GM23338 (cell line): ENCODE measurements at regions not wholly inside any gene's neighbourhood (a gene's known extent, or its start where the extent isn't known, plus 50 kb on each side); places are given as distances from the start of the nearest gene placed in this dataset.

Source experiments
- ATAC-seq: fragments of 200-7000 bp; cut with Tn5 transposase; 3 replicates; pipeline ENCODE4 v1.9.1; 2020
- DNase-seq: peaks from one replicate; pipeline ENCODE4 v3.0.0-alpha.2; 2015; ENCODE audit warnings: low spot score
- H2AFZ ChIP-seq: fragments of 200-600 bp; sonication (generic); 2 replicates; pipeline ENCODE4 v1.8.0; 2016; ENCODE audit warnings: antibody characterized with exemption, mild to moderate bottlenecking, moderate library complexity
- H3F3A ChIP-seq: fragments of 200-600 bp; sonication (generic); replicated peaks from 2 replicates; pipeline ENCODE4 v1.8.0; 2017; ENCODE audit warnings: antibody characterized with exemption, mixed run types, low read depth
- H3K27ac ChIP-seq: fragments of 200-600 bp; sonication (generic); 2 replicates; pipeline ENCODE4 v1.6.1; 2016; ENCODE audit warnings: low read depth
- H3K27me3 ChIP-seq: fragments of 200-600 bp; sonication (generic); 2 replicates; pipeline ENCODE4 v1.8.0; 2016; ENCODE audit warnings: mild to moderate bottlenecking, mixed run types, moderate library complexity; ENCODE audit not compliant: insufficient read depth
- H3K36me3 ChIP-seq: fragments of 200-600 bp; sonication (generic); 2 replicates; pipeline ENCODE4 v1.8.0; 2016; ENCODE audit warnings: mild to moderate bottlenecking; ENCODE audit not compliant: insufficient read depth
- H3K4me1 ChIP-seq: fragments of 200-600 bp; sonication (generic); 2 replicates; pipeline ENCODE4 v1.8.0; 2016; ENCODE audit warnings: mild to moderate bottlenecking, moderate library complexity; ENCODE audit not compliant: insufficient read depth
- H3K4me2 ChIP-seq: fragments of 200-600 bp; sonication (generic); 2 replicates; pipeline ENCODE4 v1.7.1; 2017; ENCODE audit warnings: mixed run types
- H3K4me3 ChIP-seq: fragments of 200-600 bp; sonication (generic); 2 replicates; pipeline ENCODE4 v1.6.1; 2016; ENCODE audit warnings: mixed run types
- H3K79me2 ChIP-seq: fragments of 200-600 bp; sonication (generic); replicated peaks from 2 replicates; pipeline ENCODE4 v1.8.0; 2017; ENCODE audit warnings: mild to moderate bottlenecking; ENCODE audit not compliant: insufficient read depth
- H3K9me2 ChIP-seq: fragments of 200-600 bp; sonication (generic); 2 replicates; pipeline ENCODE4 v1.8.0; 2017; ENCODE audit not compliant: insufficient read depth
- H4K20me1 ChIP-seq: fragments of 200-600 bp; sonication (generic); replicated peaks from 2 replicates; pipeline ENCODE4 v1.8.0; 2017; ENCODE audit warnings: mild to moderate bottlenecking; ENCODE audit not compliant: insufficient read depth
- H3K27ac Mint-ChIP-seq: 2 replicates; pipeline ENCODE4 v1.8.0; 2020; ENCODE audit warnings: inconsistent platforms, mild to moderate bottlenecking, moderate library complexity, mixed read lengths
- H3K27me3 Mint-ChIP-seq: 3 replicates; pipeline ENCODE4 v1.8.0; 2022; ENCODE audit warnings: low read depth, mild to moderate bottlenecking, moderate library complexity, mixed read lengths, inconsistent platforms; ENCODE audit not compliant: insufficient read depth, poor library complexity
- H3K36me3 Mint-ChIP-seq: 3 replicates; pipeline ENCODE4 v1.8.0; 2021; ENCODE audit warnings: low read depth, mild to moderate bottlenecking, inconsistent platforms, moderate library complexity, mixed read lengths
- H3K4me1 Mint-ChIP-seq: 3 replicates; pipeline ENCODE4 v1.8.0; 2020; ENCODE audit warnings: mild to moderate bottlenecking, inconsistent platforms, mixed read lengths
- H3K4me3 Mint-ChIP-seq: 3 replicates; pipeline ENCODE4 v1.8.0; 2021; ENCODE audit warnings: moderate library complexity, mild to moderate bottlenecking, inconsistent platforms, mixed read lengths
- H3K9me3 Mint-ChIP-seq: 3 replicates; pipeline ENCODE4 v1.8.0; 2020; ENCODE audit warnings: moderate library complexity, mild to moderate bottlenecking, inconsistent platforms, mixed read lengths
- CREB1 ChIP-seq: fragments of 250-450 bp; sonication (Bioruptor Pico); IDR thresholded peaks from 2 replicates; pipeline ENCODE4 v1.5.0; 2020; ENCODE audit warnings: low read depth, mild to moderate bottlenecking, moderate library complexity
- ETS1 ChIP-seq: IDR thresholded peaks from 2 replicates; pipeline ENCODE4 v1.6.1; 2016; ENCODE audit warnings: antibody characterized with exemption
- EZH2 ChIP-seq: fragments of 200-600 bp; sonication (generic); IDR thresholded peaks from one replicate; pipeline ENCODE4 v1.8.0; 2017; ENCODE audit warnings: antibody characterized with exemption, mild to moderate bottlenecking, low read depth; ENCODE audit not compliant: unreplicated experiment
- EZH2phosphoT487 ChIP-seq: fragments of 200-600 bp; sonication (generic); IDR thresholded peaks from one replicate; pipeline ENCODE4 v1.8.1; 2018; ENCODE audit warnings: antibody characterized with exemption; ENCODE audit not compliant: unreplicated experiment
- STAT1 ChIP-seq: IDR thresholded peaks from one replicate; pipeline ENCODE4 v1.6.1; 2016; ENCODE audit warnings: antibody characterized with exemption; ENCODE audit not compliant: unreplicated experiment
- ZNF114 ChIP-seq: fragments of 250-450 bp; sonication (Bioruptor Pico); IDR thresholded peaks from 2 replicates; pipeline ENCODE4 v1.5.0; 2020; ENCODE audit warnings: mild to moderate bottlenecking, moderate library complexity
- TF ChIP-seq, protein P1 (sequence below): IDR thresholded peaks from one replicate; pipeline ENCODE4 v1.6.1; 2018; ENCODE audit warnings: antibody characterized with exemption; ENCODE audit not compliant: unreplicated experiment
- TF ChIP-seq, protein P2 (sequence below): fragments of 250-450 bp; sonication (Bioruptor Pico); IDR thresholded peaks from 2 replicates; pipeline ENCODE4 v1.5.0; 2020; ENCODE audit warnings: mild to moderate bottlenecking, moderate library complexity

- H3K79me2 ChIP-seq = peaks cover 8% of the 10 kb centered on the region; the same call in 1 of the 2 replicates
- H3K9me2 ChIP-seq = no peaks in the 10 kb centered on the region
- TF ChIP-seq EZH2 = no peak
- TF ChIP-seq STAT1 = no peak
- TF ChIP-seq ZNF114 (CRISPR knock-in tag) = no peak
- no peak for TF ChIP-seq EZH2phosphoT487
- TF ChIP-seq ETS1 = no peak
- TF ChIP-seq CREB1 = no peak
- TF ChIP-seq, protein P1, sequence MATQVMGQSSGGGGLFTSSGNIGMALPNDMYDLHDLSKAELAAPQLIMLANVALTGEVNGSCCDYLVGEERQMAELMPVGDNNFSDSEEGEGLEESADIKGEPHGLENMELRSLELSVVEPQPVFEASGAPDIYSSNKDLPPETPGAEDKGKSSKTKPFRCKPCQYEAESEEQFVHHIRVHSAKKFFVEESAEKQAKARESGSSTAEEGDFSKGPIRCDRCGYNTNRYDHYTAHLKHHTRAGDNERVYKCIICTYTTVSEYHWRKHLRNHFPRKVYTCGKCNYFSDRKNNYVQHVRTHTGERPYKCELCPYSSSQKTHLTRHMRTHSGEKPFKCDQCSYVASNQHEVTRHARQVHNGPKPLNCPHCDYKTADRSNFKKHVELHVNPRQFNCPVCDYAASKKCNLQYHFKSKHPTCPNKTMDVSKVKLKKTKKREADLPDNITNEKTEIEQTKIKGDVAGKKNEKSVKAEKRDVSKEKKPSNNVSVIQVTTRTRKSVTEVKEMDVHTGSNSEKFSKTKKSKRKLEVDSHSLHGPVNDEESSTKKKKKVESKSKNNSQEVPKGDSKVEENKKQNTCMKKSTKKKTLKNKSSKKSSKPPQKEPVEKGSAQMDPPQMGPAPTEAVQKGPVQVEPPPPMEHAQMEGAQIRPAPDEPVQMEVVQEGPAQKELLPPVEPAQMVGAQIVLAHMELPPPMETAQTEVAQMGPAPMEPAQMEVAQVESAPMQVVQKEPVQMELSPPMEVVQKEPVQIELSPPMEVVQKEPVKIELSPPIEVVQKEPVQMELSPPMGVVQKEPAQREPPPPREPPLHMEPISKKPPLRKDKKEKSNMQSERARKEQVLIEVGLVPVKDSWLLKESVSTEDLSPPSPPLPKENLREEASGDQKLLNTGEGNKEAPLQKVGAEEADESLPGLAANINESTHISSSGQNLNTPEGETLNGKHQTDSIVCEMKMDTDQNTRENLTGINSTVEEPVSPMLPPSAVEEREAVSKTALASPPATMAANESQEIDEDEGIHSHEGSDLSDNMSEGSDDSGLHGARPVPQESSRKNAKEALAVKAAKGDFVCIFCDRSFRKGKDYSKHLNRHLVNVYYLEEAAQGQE = no peak
- TF ChIP-seq, protein P2, sequence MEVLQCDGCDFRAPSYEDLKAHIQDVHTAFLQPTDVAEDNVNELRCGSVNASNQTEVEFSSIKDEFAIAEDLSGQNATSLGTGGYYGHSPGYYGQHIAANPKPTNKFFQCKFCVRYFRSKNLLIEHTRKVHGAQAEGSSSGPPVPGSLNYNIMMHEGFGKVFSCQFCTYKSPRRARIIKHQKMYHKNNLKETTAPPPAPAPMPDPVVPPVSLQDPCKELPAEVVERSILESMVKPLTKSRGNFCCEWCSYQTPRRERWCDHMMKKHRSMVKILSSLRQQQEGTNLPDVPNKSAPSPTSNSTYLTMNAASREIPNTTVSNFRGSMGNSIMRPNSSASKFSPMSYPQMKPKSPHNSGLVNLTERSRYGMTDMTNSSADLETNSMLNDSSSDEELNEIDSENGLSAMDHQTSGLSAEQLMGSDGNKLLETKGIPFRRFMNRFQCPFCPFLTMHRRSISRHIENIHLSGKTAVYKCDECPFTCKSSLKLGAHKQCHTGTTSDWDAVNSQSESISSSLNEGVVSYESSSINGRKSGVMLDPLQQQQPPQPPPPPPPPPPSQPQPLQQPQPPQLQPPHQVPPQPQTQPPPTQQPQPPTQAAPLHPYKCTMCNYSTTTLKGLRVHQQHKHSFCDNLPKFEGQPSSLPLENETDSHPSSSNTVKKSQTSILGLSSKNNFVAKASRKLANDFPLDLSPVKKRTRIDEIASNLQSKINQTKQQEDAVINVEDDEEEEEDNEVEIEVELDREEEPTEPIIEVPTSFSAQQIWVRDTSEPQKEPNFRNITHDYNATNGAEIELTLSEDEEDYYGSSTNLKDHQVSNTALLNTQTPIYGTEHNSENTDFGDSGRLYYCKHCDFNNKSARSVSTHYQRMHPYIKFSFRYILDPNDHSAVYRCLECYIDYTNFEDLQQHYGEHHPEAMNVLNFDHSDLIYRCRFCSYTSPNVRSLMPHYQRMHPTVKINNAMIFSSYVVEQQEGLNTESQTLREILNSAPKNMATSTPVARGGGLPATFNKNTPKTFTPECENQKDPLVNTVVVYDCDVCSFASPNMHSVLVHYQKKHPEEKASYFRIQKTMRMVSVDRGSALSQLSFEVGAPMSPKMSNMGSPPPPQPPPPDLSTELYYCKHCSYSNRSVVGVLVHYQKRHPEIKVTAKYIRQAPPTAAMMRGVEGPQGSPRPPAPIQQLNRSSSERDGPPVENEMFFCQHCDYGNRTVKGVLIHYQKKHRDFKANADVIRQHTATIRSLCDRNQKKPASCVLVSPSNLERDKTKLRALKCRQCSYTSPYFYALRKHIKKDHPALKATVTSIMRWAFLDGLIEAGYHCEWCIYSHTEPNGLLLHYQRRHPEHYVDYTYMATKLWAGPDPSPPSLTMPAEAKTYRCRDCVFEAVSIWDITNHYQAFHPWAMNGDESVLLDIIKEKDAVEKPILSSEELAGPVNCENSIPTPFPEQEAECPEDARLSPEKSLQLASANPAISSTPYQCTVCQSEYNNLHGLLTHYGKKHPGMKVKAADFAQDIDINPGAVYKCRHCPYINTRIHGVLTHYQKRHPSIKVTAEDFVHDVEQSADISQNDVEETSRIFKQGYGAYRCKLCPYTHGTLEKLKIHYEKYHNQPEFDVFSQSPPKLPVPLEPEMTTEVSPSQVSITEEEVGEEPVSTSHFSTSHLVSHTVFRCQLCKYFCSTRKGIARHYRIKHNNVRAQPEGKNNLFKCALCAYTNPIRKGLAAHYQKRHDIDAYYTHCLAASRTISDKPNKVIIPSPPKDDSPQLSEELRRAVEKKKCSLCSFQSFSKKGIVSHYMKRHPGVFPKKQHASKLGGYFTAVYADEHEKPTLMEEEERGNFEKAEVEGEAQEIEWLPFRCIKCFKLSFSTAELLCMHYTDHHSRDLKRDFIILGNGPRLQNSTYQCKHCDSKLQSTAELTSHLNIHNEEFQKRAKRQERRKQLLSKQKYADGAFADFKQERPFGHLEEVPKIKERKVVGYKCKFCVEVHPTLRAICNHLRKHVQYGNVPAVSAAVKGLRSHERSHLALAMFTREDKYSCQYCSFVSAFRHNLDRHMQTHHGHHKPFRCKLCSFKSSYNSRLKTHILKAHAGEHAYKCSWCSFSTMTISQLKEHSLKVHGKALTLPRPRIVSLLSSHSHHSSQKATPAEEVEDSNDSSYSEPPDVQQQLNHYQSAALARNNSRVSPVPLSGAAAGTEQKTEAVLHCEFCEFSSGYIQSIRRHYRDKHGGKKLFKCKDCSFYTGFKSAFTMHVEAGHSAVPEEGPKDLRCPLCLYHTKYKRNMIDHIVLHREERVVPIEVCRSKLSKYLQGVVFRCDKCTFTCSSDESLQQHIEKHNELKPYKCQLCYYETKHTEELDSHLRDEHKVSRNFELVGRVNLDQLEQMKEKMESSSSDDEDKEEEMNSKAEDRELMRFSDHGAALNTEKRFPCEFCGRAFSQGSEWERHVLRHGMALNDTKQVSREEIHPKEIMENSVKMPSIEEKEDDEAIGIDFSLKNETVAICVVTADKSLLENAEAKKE (CRISPR knock-in tag) = no peak
- DNase-seq = no peak
- Mint-ChIP-seq H3K36me3 (peaks cover 10% of the 10 kb centered on the region), H3K4me1 (no peaks in the 10 kb centered on the region; the same call in 2 of the 3 replicates), H3K9me3 (peaks cover 13% of the 10 kb centered on the region), H3K4me3 (no peak overlapping the region), H3K27me3 (peaks cover 12% of the 10 kb centered on the region), H3K27ac (no peak overlapping the region)
- no peak overlapping the region for H3K4me3 ChIP-seq
- no peak overlapping the region for H3K27ac ChIP-seq
- H3F3A ChIP-seq = no peaks in the 10 kb centered on the region
- no peaks in the 10 kb centered on the region; the same call in 1 of the 2 replicates for H4K20me1 ChIP-seq
- H3K4me2 ChIP-seq = no peak overlapping the region
- no peaks in the 10 kb centered on the region for H3K4me1 ChIP-seq
- no peaks in the 10 kb centered on the region for H3K27me3 ChIP-seq
- ATAC-seq = no peak; the same call in 2 of the 3 replicates
- no peak overlapping the region for H2AFZ ChIP-seq
- no peaks in the 10 kb centered on the region for H3K36me3 ChIP-seq
Observed at GRCh38 chr21:31490443-31490842, 146.4 kb upstream of the TIAM1 start.
